ENCODE measurements at regions not wholly inside any gene's neighbourhood (a gene's known extent, or its start where the extent isn't known, plus 50 kb on each side); places are given as distances from the start of the nearest gene placed in this dataset.

DNA sequence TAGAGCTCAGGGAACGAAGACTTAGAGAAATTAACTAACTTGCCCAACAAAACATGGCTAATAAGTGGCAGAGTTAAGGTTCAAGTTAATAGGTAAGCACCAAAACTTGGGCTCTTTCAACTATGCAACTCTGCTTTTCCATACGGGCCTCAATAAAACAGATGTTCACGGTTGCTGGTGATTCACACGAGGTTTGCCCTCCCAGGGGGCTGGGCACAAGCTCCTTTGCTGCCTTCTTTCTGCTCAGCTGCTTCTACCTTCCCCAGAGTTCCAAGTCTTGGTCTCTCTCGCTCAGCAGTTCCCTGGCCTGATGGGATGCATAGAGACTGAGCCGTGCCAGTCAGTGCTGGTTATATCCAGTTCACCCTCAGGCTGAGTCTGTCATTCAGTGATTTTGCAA lies 217.9 kb downstream of the SREK1 start:
- DNase-seq (ENCODE audit: low read depth, low spot score) = no peak

DNA sequence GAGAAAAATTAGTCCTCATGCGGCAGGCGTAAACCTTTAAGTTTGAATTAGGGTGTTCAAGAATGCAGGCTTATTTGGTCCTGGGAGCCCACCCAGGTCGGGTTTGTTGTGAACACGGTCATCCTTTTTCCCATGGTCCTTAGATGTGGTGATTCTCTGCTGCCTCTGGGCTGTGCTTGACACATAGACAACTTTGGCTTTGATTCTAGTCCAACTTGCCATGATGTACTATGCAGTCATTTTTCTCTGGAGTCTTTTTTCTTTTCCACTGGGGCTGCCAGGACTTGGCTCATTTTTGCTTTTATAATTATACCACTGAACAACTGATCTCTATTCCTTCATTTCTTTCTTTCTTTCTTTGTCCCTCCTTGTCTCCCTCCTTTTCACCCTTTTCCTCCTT lies 218.6 kb downstream of the SREK1 start:
- Histone ChIP-seq H3K4me3 (no peak overlapping the region), H3K36me3 (ENCODE audit: insufficient read depth, low read length) (no peaks in the 10 kb centered on the region), H3K9ac (ENCODE audit: insufficient read length) (no peak overlapping the region), H3K9me3 (ENCODE audit: low read depth, low read length) (no peaks in the 10 kb centered on the region), H3K27ac (no peak overlapping the region)
- no peak for TF ChIP-seq EZH2 (IDR thresholded peaks at IDR 0.05)
- no peak for TF ChIP-seq FOXP2 (optimal IDR thresholded peaks at IDR 0.05; ENCODE audit: control extremely low read depth, extremely low read length, insufficient read depth)
- no peak for TF ChIP-seq POLR2AphosphoS5 (IDR thresholded peaks at IDR 0.05; ENCODE audit: borderline replicate concordance, low read depth, low read length)
- no peak for DNase-seq (ENCODE audit: low read depth, low spot score)

More for the DNA sequence above, 217.9 kb downstream of the SREK1 start:
- TF ChIP-seq EZH2 (IDR thresholded peaks at IDR 0.05) (no peak), FOXP2 (optimal IDR thresholded peaks at IDR 0.05; ENCODE audit: control extremely low read depth, extremely low read length, insufficient read depth) (no peak), POLR2AphosphoS5 (IDR thresholded peaks at IDR 0.05; ENCODE audit: borderline replicate concordance, low read depth, low read length) (no peak)
- H3K9ac ChIP-seq (ENCODE audit: insufficient read length) = no peak overlapping the region
- no peak overlapping the region for H3K4me3 ChIP-seq
- no peaks in the 10 kb centered on the region for H3K9me3 ChIP-seq (ENCODE audit: low read depth, low read length)
- no peak overlapping the region for H3K27ac ChIP-seq
- H3K36me3 ChIP-seq (ENCODE audit: insufficient read depth, low read length) = no peaks in the 10 kb centered on the region

DNA sequence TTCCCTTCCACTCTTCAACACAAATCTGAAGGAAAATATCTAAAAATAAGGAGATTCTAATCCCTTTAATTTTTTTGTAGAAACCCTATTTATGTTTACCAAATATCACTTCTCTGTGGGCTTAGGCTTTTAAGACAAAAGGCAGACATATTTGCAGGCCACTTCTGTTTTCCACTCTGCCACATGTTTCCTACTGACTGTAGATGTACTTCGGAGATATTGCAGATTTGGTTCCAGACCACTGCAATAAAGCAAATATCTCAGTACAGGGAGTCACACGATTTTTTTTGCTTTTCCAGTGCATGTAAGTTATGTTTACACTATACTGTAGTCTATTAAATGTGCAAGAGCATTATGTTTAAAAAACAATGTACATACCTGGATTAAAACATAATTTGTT lies 219.0 kb downstream of the SREK1 start:
- no peaks in the 10 kb centered on the region for H3K9me3 ChIP-seq (ENCODE audit: low read depth, low read length)
- H3K36me3 ChIP-seq (ENCODE audit: insufficient read depth, low read length) = no peaks in the 10 kb centered on the region
- H3K27ac ChIP-seq = no peak overlapping the region
- no peak overlapping the region for H3K9ac ChIP-seq (ENCODE audit: insufficient read length)
- H3K4me3 ChIP-seq = no peak overlapping the region
- TF ChIP-seq FOXP2 (optimal IDR thresholded peaks at IDR 0.05; ENCODE audit: control extremely low read depth, extremely low read length, insufficient read depth) (no peak), EZH2 (IDR thresholded peaks at IDR 0.05) (no peak), POLR2AphosphoS5 (IDR thresholded peaks at IDR 0.05; ENCODE audit: borderline replicate concordance, low read depth, low read length) (no peak)
- DNase-seq (ENCODE audit: low read depth, low spot score) = no peak

DNA sequence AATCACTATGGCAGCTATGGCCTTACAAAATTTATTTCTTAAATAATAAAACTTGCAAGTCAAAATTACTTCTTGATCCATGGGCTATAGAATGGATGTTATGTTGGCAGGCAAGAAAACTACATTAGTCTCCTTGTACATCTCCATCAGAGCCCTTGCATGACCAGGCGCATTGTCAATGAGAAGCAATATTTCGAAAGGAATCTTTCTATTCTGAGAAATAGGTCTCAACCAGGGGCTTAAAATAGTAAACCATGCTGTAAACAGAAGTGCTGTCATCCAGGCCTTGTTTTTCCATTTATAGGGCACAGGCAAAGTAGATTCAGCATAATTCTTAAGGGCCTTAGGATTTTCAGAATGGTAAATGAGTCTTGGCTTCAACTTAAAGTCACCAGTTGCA lies 220.1 kb downstream of the SREK1 start:
- Histone ChIP-seq H3K9ac (ENCODE audit: insufficient read length) (no peak overlapping the region), H3K36me3 (ENCODE audit: insufficient read depth, low read length) (no peaks in the 10 kb centered on the region), H3K9me3 (ENCODE audit: low read depth, low read length) (no peaks in the 10 kb centered on the region), H3K4me3 (no peak overlapping the region), H3K27ac (no peak overlapping the region)
- no peak for DNase-seq (ENCODE audit: low read depth, low spot score)
- TF ChIP-seq EZH2 (IDR thresholded peaks at IDR 0.05) = no peak
- TF ChIP-seq POLR2AphosphoS5 (IDR thresholded peaks at IDR 0.05; ENCODE audit: borderline replicate concordance, low read depth, low read length) = no peak
- TF ChIP-seq FOXP2 (optimal IDR thresholded peaks at IDR 0.05; ENCODE audit: control extremely low read depth, extremely low read length, insufficient read depth) = no peak

DNA sequence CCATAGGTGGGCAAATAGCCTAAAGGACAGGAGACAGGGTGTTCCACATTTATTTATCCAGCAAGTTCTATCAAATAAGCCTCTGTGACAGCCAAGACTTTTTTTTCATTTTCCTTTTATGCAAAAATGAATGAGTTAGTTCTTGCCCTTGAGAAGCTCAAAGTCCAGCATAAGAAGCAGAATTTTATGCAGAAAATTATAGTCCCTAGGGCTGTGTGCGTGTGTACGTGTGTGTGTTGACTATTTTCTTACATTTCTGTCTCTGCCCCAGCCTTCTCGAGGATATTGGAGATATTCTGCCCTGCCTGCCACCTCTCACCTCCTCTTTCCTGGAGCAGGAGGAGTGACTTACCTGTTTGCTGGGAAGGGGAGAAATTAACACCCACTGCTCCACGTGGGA lies 221.9 kb downstream of the SREK1 start:
- no peak for DNase-seq (ENCODE audit: low read depth, low spot score)
- Histone ChIP-seq H3K4me3 (no peak overlapping the region), H3K36me3 (ENCODE audit: insufficient read depth, low read length) (no peaks in the 10 kb centered on the region), H3K27ac (no peak overlapping the region), H3K9me3 (ENCODE audit: low read depth, low read length) (no peaks in the 10 kb centered on the region), H3K9ac (ENCODE audit: insufficient read length) (no peak overlapping the region)
- TF ChIP-seq POLR2AphosphoS5 (IDR thresholded peaks at IDR 0.05; ENCODE audit: borderline replicate concordance, low read depth, low read length) = no peak
- no peak for TF ChIP-seq EZH2 (IDR thresholded peaks at IDR 0.05)
- no peak for TF ChIP-seq FOXP2 (optimal IDR thresholded peaks at IDR 0.05; ENCODE audit: control extremely low read depth, extremely low read length, insufficient read depth)

DNA sequence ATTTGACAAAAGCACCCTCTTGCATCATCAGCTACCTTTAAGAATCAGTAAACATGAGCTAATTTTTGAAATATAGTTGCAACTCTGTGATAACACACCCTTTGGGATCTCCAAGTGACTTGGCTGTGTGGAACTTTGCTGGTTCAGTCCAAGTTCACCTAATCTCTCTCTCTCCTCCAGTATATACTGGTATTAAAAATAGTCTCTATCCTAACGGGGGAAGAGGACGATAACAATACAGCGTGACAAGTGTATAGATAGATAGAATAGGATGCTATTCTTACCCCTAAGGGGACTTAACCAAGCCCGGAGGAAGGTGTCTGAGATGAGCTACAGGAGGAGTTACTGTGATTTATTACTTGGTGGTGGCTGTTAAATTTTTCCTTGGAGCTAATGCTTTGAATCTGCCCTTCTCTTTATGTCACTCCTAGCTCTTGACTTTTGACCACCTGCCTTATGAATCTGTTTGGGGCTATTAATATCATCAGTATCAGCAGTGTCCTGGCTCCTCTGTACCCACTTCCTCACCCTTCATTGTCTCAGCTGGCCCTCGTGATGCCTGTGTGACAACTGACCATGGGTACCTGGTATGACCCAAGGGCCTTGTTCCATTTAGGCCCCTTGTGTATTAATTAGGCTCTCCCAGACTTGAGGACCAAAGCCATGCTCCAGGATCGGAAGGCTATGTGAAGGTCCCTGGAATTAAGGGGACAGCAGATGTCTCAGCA lies 223.9 kb downstream of the SREK1 start:
- TF ChIP-seq EZH2 (IDR thresholded peaks at IDR 0.05) (no peak), POLR2AphosphoS5 (IDR thresholded peaks at IDR 0.05; ENCODE audit: borderline replicate concordance, low read depth, low read length) (no peak), FOXP2 (optimal IDR thresholded peaks at IDR 0.05; ENCODE audit: control extremely low read depth, extremely low read length, insufficient read depth) (no peak)
- Histone ChIP-seq H3K27ac (no peak overlapping the region), H3K9ac (ENCODE audit: insufficient read length) (no peak overlapping the region), H3K4me3 (no peak overlapping the region), H3K36me3 (ENCODE audit: insufficient read depth, low read length) (no peaks in the 10 kb centered on the region), H3K9me3 (ENCODE audit: low read depth, low read length) (no peaks in the 10 kb centered on the region)
- DNase-seq (ENCODE audit: low read depth, low spot score) = no peak

DNA sequence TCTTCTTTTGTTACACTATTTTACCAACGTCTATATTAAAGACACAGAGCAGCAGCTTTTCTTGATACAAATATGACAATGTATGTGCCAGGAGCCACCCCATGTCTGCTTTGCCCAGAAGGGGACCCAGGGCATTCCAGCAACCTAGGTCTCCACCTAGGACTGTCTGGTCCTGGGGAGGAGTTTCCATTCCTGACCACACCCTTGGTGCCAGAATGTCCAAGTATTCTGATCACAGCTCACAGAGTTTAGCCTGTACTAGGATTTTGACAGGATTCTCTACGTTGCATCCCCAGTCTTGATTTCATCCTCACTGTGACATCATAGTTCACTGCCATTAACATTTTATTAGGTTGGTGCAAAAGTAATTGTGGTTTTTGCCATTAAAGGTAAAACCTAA lies 224.7 kb downstream of the SREK1 start:
- Histone ChIP-seq H3K36me3 (ENCODE audit: insufficient read depth, low read length) (no peaks in the 10 kb centered on the region), H3K9ac (ENCODE audit: insufficient read length) (no peak overlapping the region), H3K9me3 (ENCODE audit: low read depth, low read length) (no peaks in the 10 kb centered on the region), H3K4me3 (no peak overlapping the region), H3K27ac (no peak overlapping the region)
- TF ChIP-seq FOXP2 (optimal IDR thresholded peaks at IDR 0.05; ENCODE audit: control extremely low read depth, extremely low read length, insufficient read depth) = no peak
- TF ChIP-seq EZH2 (IDR thresholded peaks at IDR 0.05) = no peak
- no peak for TF ChIP-seq POLR2AphosphoS5 (IDR thresholded peaks at IDR 0.05; ENCODE audit: borderline replicate concordance, low read depth, low read length)
- DNase-seq (ENCODE audit: low read depth, low spot score) = no peak

DNA sequence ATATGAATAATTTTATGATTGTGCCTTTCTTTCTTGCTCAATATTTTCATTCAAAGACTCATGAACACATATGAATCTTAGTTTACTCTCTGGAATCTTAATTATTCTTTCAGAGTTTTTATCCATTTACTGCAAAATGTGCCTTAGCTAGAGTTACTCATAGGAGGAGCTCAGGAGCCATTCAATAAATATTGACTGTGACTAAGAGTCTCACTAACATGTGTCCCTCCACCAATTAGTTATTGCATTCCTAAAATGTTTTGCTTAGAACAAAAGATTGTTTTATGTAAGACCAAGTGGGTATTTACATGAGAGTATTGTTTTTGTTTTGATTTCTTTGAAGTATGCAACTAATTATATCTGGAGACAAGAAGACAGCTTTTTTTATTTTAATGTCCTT lies 218.4 kb upstream of the MAST4 start:
- no peak overlapping the region for H3K4me3 ChIP-seq

DNA sequence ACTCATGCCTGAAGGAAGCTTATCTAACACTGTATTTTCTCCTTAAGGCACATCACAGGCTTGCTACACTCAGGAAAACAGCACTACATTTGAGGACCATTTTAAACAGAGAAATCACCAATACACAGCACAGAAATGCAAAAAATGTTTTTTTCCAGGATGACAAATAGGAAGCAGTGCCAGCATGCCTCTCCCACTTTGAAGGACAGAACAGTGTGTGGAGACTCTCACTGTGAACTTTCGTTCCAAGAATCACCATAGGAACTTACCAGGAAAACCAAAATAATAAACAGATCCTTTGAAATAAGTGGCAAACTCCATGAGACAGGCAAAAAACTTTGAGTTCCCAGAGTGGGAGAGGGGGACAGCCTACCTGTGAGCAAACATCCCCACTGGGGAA lies 217.8 kb upstream of the MAST4 start:
- Histone ChIP-seq H3K36me3 (ENCODE audit: insufficient read depth, low read length) (no peaks in the 10 kb centered on the region), H3K27ac (no peak overlapping the region), H3K9me3 (ENCODE audit: low read depth, low read length) (no peaks in the 10 kb centered on the region), H3K4me3 (no peak overlapping the region), H3K9ac (ENCODE audit: insufficient read length) (no peak overlapping the region)
- TF ChIP-seq POLR2AphosphoS5 (IDR thresholded peaks at IDR 0.05; ENCODE audit: borderline replicate concordance, low read depth, low read length) (no peak), EZH2 (IDR thresholded peaks at IDR 0.05) (no peak), FOXP2 (optimal IDR thresholded peaks at IDR 0.05; ENCODE audit: control extremely low read depth, extremely low read length, insufficient read depth) (no peak)
- DNase-seq (ENCODE audit: low read depth, low spot score) = no peak

More for the DNA sequence above, 218.4 kb upstream of the MAST4 start:
- TF ChIP-seq POLR2AphosphoS5 (IDR thresholded peaks at IDR 0.05; ENCODE audit: borderline replicate concordance, low read depth, low read length) (no peak), EZH2 (IDR thresholded peaks at IDR 0.05) (no peak), FOXP2 (optimal IDR thresholded peaks at IDR 0.05; ENCODE audit: control extremely low read depth, extremely low read length, insufficient read depth) (no peak)
- Histone ChIP-seq H3K36me3 (ENCODE audit: insufficient read depth, low read length) (no peaks in the 10 kb centered on the region), H3K9me3 (ENCODE audit: low read depth, low read length) (no peaks in the 10 kb centered on the region), H3K9ac (ENCODE audit: insufficient read length) (no peak overlapping the region), H3K27ac (no peak overlapping the region)
- no peak for DNase-seq (ENCODE audit: low read depth, low spot score)

Data from SK-N-MC (cell line).